ENCODE measurements at regions not wholly inside any gene's neighbourhood (a gene's known extent, or its start where the extent isn't known, plus 50 kb on each side); places are given as distances from the start of the nearest gene placed in this dataset.

- TF ChIP-seq POLR2A (IDR thresholded peaks at IDR 0.05) (no peak), CTCF (IDR thresholded peaks at IDR 0.05) (no peak)
These were observed 131.6 kb upstream of the ZC3H12A start for GRCh38 chr1:37342736-37343135.
